Fibroblast of the aortic adventitia (primary cell): ENCODE measurements at regions not wholly inside any gene's neighbourhood (a gene's known extent, or its start where the extent isn't known, plus 50 kb on each side); places are given as distances from the start of the nearest gene placed in this dataset.
A peak's percentile ranks its signal among the peaks of the same experiment; 100 is the strongest.
"Not testable (repeated sequence)": the region's sequence is repeated elsewhere in the genome, so short reads cannot be mapped to it uniquely, and the experiment has no call there.

Source experiments
- DNase-seq: peaks from one replicate; pipeline ENCODE4 v3.0.0-alpha.2; 2010; ENCODE audit warnings: low read depth
- H3K4me3 ChIP-seq: 2 replicates; pipeline ENCODE4 v1.5.1; 2011; ENCODE audit warnings: low read depth, mild to moderate bottlenecking, control low read depth, low read length, moderate library complexity
- CTCF ChIP-seq: IDR thresholded peaks from 2 replicates; pipeline ENCODE4 v1.5.1; 2011; ENCODE audit warnings: mild to moderate bottlenecking, low read length, control low read depth, inconsistent platforms; ENCODE audit not compliant: insufficient read depth

- no peak overlapping the region for H3K4me3 ChIP-seq
- DNase-seq = no peak
- TF ChIP-seq CTCF = no peak
Observed at GRCh38 chr1:81738875-81739274, 61.9 kb upstream of the ADGRL2 start.

GRCh38 chr1:81733480-81733879 lies 67.3 kb upstream of the ADGRL2 start:
- no peak overlapping the region for H3K4me3 ChIP-seq
- no peak for DNase-seq
- TF ChIP-seq CTCF = no peak

- no peak overlapping the region for H3K4me3 ChIP-seq
- peak; percentile 69 for DNase-seq
- TF ChIP-seq CTCF = peak; percentile 39
Observed at GRCh38 chr1:81731989-81732388, 68.7 kb upstream of the ADGRL2 start.

DNA sequence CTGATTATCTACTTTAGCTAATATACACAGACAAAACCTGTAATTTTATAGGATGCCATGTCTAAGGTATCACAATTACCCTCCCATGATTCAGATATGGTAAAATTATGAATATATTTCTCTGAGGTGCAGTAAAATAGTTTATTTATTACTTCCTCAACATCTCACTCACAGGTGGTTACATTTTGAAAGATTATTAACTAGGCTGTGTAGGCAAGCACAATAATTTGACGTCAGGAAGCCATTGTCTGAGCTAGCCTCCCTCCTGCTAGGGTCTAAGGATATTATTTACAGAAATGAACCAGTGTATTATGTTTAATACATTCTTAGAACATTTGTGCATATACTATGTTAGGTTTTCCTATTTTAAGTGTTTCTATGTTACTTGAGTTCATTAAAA lies 69.9 kb upstream of the ADGRL2 start:
- TF ChIP-seq CTCF = no peak
- DNase-seq = no peak
- no peak overlapping the region for H3K4me3 ChIP-seq

DNA sequence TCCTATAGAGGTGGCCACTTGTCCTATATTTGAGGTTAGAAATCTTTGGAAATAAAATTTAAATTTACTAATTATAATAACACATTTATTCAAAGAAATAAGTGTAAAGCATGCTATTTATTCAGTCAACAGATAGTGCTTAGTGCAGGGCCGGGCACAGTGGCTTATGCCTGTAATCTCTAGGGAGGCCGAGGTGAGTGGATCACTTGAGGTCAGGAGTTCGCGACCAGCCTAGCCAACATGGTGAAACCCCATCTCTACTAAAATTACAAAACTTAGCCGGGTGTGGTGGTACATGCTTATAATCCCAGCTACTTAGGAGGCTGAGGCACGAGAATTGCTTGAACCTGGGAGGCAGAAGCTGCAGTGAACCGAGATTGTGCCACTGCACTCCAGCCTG lies 70.4 kb upstream of the ADGRL2 start:
- DNase-seq, H3K4me3 ChIP-seq: not testable (repeated sequence)

GRCh38 chr1:81729818-81730217 lies 70.9 kb upstream of the ADGRL2 start:
- H3K4me3 ChIP-seq = no peak overlapping the region
- no peak for TF ChIP-seq CTCF
- DNase-seq = no peak

DNA sequence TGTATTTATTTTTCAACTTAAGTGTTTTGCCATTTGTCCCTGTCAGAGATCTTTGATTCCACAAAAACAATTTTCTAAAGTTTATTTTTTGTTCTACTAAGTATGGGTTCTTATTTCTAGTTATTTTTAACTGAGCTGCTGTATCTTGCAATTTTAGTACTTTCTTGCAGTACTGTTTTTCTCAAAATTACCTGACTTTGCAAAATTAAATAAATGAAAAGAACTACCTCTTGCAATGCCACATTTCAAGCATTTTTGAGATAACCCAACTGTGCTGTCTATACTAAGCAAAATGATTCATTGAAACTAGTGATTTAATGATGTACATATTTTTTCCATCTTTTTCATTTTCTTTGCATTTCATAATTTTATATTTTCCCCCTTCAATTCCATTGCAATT lies 71.5 kb upstream of the ADGRL2 start:
- no peak overlapping the region for H3K4me3 ChIP-seq
- DNase-seq = no peak
- no peak for TF ChIP-seq CTCF
